22Rv1 (cell line): ENCODE measurements at regions not wholly inside any gene's neighbourhood (a gene's known extent, or its start where the extent isn't known, plus 50 kb on each side); places are given as distances from the start of the nearest gene placed in this dataset.

Experiments used
- ZFX ChIP-seq: fragments of 450-650 bp; IDR thresholded peaks from 2 replicates; pipeline ENCODE4 v1.6.1; 2017; ENCODE audit warnings: antibody characterized with exemption, borderline replicate concordance
- TF ChIP-seq, protein P1 (sequence below): fragments of 450-650 bp; IDR thresholded peaks from 2 replicates; pipeline ENCODE4 v1.5.1; 2017; ENCODE audit warnings: mild to moderate bottlenecking

DNA sequence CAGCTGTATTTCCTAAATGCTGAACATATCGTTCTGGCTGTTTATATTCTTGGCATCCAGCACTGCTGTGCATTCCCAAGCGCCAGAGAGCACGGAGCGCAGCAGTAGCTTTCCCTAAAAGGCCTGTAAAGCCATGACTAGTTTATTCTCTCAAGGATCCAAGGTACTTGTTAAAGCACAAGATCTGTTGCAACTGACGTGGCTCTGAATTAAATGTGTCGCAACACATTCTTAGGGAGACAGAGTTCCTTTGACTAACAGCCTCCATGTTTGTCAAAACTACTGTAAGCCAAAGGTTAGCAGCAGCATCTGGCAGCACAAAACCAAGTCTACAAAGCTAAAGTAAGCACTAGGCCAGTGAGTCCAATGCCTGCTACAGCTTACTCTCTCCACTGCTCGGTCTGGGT is 188.6 kb upstream of the FN1 start:
- TF ChIP-seq, protein P1, sequence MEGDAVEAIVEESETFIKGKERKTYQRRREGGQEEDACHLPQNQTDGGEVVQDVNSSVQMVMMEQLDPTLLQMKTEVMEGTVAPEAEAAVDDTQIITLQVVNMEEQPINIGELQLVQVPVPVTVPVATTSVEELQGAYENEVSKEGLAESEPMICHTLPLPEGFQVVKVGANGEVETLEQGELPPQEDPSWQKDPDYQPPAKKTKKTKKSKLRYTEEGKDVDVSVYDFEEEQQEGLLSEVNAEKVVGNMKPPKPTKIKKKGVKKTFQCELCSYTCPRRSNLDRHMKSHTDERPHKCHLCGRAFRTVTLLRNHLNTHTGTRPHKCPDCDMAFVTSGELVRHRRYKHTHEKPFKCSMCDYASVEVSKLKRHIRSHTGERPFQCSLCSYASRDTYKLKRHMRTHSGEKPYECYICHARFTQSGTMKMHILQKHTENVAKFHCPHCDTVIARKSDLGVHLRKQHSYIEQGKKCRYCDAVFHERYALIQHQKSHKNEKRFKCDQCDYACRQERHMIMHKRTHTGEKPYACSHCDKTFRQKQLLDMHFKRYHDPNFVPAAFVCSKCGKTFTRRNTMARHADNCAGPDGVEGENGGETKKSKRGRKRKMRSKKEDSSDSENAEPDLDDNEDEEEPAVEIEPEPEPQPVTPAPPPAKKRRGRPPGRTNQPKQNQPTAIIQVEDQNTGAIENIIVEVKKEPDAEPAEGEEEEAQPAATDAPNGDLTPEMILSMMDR = no peak
- no peak for TF ChIP-seq ZFX
